Lower lobe of right lung (tissue), 2 donors: ENCODE measurements at regions not wholly inside any gene's neighbourhood (a gene's known extent, or its start where the extent isn't known, plus 50 kb on each side); places are given as distances from the start of the nearest gene placed in this dataset.

Experiments used
- ATAC-seq, 2 donors: fragments of 200-7000 bp; cut with Tn5 transposase; one replicate each; pipeline ENCODE4 v1.9.1; 2020 to 2022; ENCODE audit warnings: mild to moderate bottlenecking in 2 of 2, moderate library complexity in 2 of 2
- DNase-seq: peaks from one replicate; pipeline ENCODE4 v3.0.0-alpha.2; 2020
- H3K27ac ChIP-seq: fragments of 200-600 bp; one replicate; pipeline ENCODE4 v1.8.0; 2022
- H3K27me3 ChIP-seq: fragments of 200-600 bp; one replicate; pipeline ENCODE4 v1.8.0; 2022; ENCODE audit warnings: low read depth
- H3K36me3 ChIP-seq: fragments of 200-600 bp; one replicate; pipeline ENCODE4 v1.8.0; 2022; ENCODE audit warnings: mild to moderate bottlenecking
- H3K4me1 ChIP-seq: fragments of 200-600 bp; one replicate; pipeline ENCODE4 v1.8.0; 2022
- H3K4me3 ChIP-seq: fragments of 200-600 bp; one replicate; pipeline ENCODE4 v1.8.0; 2022; ENCODE audit warnings: mild to moderate bottlenecking
- H3K9me3 ChIP-seq: fragments of 200-600 bp; one replicate; pipeline ENCODE4 v1.8.0; 2022
- intact Hi-C: fragments of 100-400 bp; cut with DNase I; formaldehyde crosslinking; loops from one replicate; pipeline ENCODE4 v1.11.0; 2022
- TF ChIP-seq, protein P1 (sequence below): fragments of 200-600 bp; IDR thresholded peaks from one replicate; pipeline ENCODE4 v1.8.0; 2022; ENCODE audit warnings: antibody characterized with exemption, mild to moderate bottlenecking
- donor health status: DM: no; HTN: yes; CAD: no; lungs with severe emphysema.

- Histone ChIP-seq H3K4me3 (no peak overlapping the region), H3K27me3 (no peaks in the 10 kb centered on the region), H3K9me3 (no peaks in the 10 kb centered on the region), H3K4me1 (peaks cover 8% of the 10 kb centered on the region), H3K27ac (no peak overlapping the region), H3K36me3 (no peaks in the 10 kb centered on the region)
- DNase-seq (no peak), ATAC-seq (peak in 1 of 2 donors; percentile 75)
- TF ChIP-seq, protein P1, sequence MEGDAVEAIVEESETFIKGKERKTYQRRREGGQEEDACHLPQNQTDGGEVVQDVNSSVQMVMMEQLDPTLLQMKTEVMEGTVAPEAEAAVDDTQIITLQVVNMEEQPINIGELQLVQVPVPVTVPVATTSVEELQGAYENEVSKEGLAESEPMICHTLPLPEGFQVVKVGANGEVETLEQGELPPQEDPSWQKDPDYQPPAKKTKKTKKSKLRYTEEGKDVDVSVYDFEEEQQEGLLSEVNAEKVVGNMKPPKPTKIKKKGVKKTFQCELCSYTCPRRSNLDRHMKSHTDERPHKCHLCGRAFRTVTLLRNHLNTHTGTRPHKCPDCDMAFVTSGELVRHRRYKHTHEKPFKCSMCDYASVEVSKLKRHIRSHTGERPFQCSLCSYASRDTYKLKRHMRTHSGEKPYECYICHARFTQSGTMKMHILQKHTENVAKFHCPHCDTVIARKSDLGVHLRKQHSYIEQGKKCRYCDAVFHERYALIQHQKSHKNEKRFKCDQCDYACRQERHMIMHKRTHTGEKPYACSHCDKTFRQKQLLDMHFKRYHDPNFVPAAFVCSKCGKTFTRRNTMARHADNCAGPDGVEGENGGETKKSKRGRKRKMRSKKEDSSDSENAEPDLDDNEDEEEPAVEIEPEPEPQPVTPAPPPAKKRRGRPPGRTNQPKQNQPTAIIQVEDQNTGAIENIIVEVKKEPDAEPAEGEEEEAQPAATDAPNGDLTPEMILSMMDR, result no peak
- intact Hi-C loops, result no loop called here
Observed at GRCh38 chr15:39298271-39298962, 282.5 kb upstream of the THBS1 start.

DNA sequence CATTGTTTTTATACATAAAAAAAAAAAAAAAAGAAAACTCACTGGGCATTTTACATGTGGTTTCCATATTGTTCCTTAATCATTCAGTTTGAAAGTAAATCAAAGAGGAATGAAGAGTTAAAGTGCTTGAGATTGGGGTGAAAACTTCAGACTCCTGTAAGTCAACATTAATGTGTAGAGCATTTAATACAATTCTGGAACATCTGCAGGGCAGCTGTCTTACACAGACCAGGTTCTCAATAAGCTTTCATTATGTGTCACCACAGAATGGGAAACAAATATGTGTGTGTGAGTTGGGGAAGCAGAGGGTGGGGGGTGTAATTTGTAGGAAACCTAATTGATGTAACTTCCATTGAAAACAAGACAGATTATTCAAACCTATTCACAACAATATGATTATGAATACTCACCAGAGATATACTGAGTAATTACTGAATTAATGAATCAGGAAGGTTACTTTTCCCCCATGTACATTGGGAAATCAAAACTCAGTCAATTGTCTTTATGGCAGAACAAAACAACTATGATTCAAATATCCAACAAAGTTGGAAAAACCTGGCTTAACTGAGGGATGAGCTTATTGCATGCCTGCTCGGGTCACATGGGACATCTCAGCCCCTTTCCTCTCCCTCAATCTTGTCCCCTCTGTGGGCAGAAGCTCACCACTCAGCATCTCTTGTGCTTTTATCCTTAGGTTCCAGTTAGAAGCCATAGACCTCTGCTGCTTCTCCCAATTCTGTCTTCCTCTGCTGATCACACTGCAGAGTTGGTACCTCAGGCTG, 281.2 kb upstream of the THBS1 start:
- H3K27me3 ChIP-seq, result no peaks in the 10 kb centered on the region
- DNase-seq, result no peak
- H3K27ac ChIP-seq, result no peak overlapping the region
- H3K4me3 ChIP-seq, result no peak overlapping the region
- H3K4me1 ChIP-seq, result peaks cover 8% of the 10 kb centered on the region
- no peaks in the 10 kb centered on the region for H3K9me3 ChIP-seq
- intact Hi-C loops, result no loop called here
- TF ChIP-seq, protein P1, result no peak
- ATAC-seq, result no peak
- H3K36me3 ChIP-seq, result no peaks in the 10 kb centered on the region

DNA sequence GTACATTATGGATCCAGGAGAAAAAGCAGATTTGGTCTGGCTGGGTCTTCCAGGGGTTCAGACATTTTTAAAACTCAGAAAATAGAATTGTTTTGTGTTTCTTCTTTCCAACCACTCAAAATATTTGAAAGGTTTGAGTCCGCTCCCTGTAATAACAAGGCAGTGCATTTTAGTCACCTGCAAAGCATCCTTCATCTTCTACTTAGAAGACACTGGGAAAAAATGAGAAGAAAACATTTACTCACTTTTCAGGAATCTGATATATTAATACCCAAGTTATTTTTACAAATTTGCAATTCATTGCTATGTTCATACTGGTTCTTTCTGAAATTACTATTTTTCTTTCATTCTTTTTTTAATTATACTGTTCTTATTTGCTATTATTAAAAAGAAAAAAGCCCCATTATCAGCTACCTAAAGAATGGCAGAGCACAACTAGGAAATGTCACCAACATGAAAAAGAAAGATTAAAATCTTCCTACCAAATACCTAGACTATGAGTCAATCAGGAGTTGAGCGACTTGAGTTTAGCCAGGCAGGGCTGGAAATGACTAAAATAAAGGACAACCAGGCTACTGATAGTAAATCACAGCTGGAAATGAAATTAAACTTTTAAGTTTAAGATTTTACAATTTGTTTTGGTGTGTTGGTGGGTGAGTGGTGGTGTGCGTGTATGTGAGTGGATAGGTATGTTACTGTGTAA, 280.3 kb upstream of the THBS1 start:
- H3K4me3 ChIP-seq, result no peak overlapping the region
- H3K9me3 ChIP-seq, result no peaks in the 10 kb centered on the region
- TF ChIP-seq, protein P1, result no peak
- peaks cover 8% of the 10 kb centered on the region for H3K4me1 ChIP-seq
- DNase-seq (no peak), ATAC-seq (peak in 1 of 2 donors; percentile 30)
- no peaks in the 10 kb centered on the region for H3K36me3 ChIP-seq
- no peaks in the 10 kb centered on the region for H3K27me3 ChIP-seq
- intact Hi-C loops, result no loop called here
- no peak overlapping the region for H3K27ac ChIP-seq

DNA sequence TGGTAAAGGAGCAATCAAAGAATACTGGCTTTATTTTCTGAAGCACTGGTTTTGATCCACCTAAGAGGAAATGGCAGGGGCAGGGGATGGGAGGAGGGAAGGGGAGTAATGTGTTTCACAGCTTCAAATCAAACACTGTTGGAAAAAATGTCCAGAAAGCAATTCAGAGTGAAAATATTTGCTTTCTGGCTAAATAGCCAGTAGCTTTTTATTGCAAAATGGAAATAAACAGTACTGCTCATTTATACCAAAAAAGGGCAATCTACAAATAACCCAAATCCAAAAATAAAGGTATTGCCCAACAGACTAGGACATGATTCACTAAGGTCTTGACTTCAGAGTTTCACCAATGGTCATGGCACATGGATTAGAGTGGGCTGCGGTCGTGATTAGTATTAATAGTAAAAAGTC, 279.3 kb upstream of the THBS1 start:
- Histone ChIP-seq H3K27me3 (no peaks in the 10 kb centered on the region), H3K4me1 (peaks cover 8% of the 10 kb centered on the region), H3K9me3 (no peaks in the 10 kb centered on the region), H3K4me3 (no peak overlapping the region), H3K36me3 (no peaks in the 10 kb centered on the region), H3K27ac (no peak overlapping the region)
- DNase-seq, result no peak
- TF ChIP-seq, protein P1, result no peak
- peak; percentile 41 to 58 for ATAC-seq
- intact Hi-C loops, result no loop called here

DNA sequence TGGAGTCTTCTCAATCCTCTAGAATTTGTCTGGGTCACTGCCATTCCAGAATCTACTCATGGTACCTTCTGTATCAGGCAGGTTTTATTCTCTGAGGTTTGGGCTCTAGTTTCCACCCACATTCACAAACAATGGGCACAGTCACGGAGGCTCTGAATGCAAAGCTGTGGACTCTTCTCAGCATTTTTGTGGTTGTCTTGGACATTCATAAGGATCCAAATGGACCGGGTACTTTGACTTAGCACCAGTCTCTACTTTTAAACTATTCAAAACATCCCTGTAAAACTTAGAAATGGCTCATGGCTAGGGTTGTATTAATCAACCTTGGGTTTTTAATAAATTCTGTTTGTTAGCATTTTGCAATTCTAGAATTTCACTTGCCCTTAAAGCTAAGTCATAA, 277.9 kb upstream of the THBS1 start:
- Histone ChIP-seq H3K27me3 (no peaks in the 10 kb centered on the region), H3K4me1 (peaks cover 8% of the 10 kb centered on the region), H3K36me3 (no peaks in the 10 kb centered on the region), H3K27ac (no peak overlapping the region), H3K4me3 (no peak overlapping the region), H3K9me3 (no peaks in the 10 kb centered on the region)
- no peak for DNase-seq
- intact Hi-C loops, result no loop called here
- TF ChIP-seq, protein P1, result no peak
- ATAC-seq, result no peak
